SKM-1 (cell line): ENCODE measurements at regions not wholly inside any gene's neighbourhood (a gene's known extent, or its start where the extent isn't known, plus 50 kb on each side); places are given as distances from the start of the nearest gene placed in this dataset.
"Not testable (repeated sequence)": the region's sequence is repeated elsewhere in the genome, so short reads cannot be mapped to it uniquely, and the experiment has no call there.

ENCODE experiments used
- DNase-seq: peaks from one replicate; lab custom pipeline; 2025; ENCODE audit not compliant: unreplicated experiment; lab: John Stamatoyannopoulos, UW

GRCh38 chr4:91653067-91653466, 650.7 kb upstream of the GRID2 start:
- no peak for DNase-seq

GRCh38 chr4:91681091-91681490, 622.7 kb upstream of the GRID2 start:
- DNase-seq = no peak

GRCh38 chr4:91681544-91681943, 622.2 kb upstream of the GRID2 start:
- no peak for DNase-seq

GRCh38 chr4:91684955-91685354, 618.8 kb upstream of the GRID2 start:
- DNase-seq = no peak

- no peak for DNase-seq
These were observed 615.4 kb upstream of the GRID2 start for GRCh38 chr4:91688413-91688812.

- DNase-seq = not testable (repeated sequence)
These were observed 604.1 kb upstream of the GRID2 start for GRCh38 chr4:91699691-91700090.

GRCh38 chr4:91729851-91730250, 573.9 kb upstream of the GRID2 start:
- no peak for DNase-seq

- DNase-seq = no peak
These were observed 569.1 kb upstream of the GRID2 start for GRCh38 chr4:91734682-91735081.

GRCh38 chr4:91738831-91739230, 564.9 kb upstream of the GRID2 start:
- not testable (repeated sequence) for DNase-seq

- no peak for DNase-seq
These were observed 557.2 kb upstream of the GRID2 start for GRCh38 chr4:91746551-91746950.

- no peak for DNase-seq
These were observed 551.8 kb upstream of the GRID2 start for GRCh38 chr4:91751961-91752360.

GRCh38 chr4:91754716-91755115, 549.0 kb upstream of the GRID2 start:
- DNase-seq = no peak

GRCh38 chr4:91758487-91758886, 545.3 kb upstream of the GRID2 start:
- no peak for DNase-seq

GRCh38 chr4:91764085-91764484, 539.7 kb upstream of the GRID2 start:
- no peak for DNase-seq

GRCh38 chr4:91769912-91770311, 533.9 kb upstream of the GRID2 start:
- no peak for DNase-seq

GRCh38 chr4:91791631-91792030, 512.1 kb upstream of the GRID2 start:
- DNase-seq = not testable (repeated sequence)

- no peak for DNase-seq
These were observed 507.8 kb upstream of the GRID2 start for GRCh38 chr4:91795947-91796346.

- DNase-seq = no peak
These were observed 491.4 kb upstream of the GRID2 start for GRCh38 chr4:91812319-91812718.

- no peak for DNase-seq
These were observed 479.0 kb upstream of the GRID2 start for GRCh38 chr4:91824773-91825172.

GRCh38 chr4:91826186-91826585, 477.6 kb upstream of the GRID2 start:
- DNase-seq = no peak

- no peak for DNase-seq
These were observed 475.9 kb upstream of the GRID2 start for GRCh38 chr4:91827914-91828313.

GRCh38 chr4:91829531-91829930, 474.2 kb upstream of the GRID2 start:
- DNase-seq = no peak

- no peak for DNase-seq
These were observed 472.9 kb upstream of the GRID2 start for GRCh38 chr4:91830681-91831395.
